ENCODE measurements at regions not wholly inside any gene's neighbourhood (a gene's known extent, or its start where the extent isn't known, plus 50 kb on each side); places are given as distances from the start of the nearest gene placed in this dataset.

DNA sequence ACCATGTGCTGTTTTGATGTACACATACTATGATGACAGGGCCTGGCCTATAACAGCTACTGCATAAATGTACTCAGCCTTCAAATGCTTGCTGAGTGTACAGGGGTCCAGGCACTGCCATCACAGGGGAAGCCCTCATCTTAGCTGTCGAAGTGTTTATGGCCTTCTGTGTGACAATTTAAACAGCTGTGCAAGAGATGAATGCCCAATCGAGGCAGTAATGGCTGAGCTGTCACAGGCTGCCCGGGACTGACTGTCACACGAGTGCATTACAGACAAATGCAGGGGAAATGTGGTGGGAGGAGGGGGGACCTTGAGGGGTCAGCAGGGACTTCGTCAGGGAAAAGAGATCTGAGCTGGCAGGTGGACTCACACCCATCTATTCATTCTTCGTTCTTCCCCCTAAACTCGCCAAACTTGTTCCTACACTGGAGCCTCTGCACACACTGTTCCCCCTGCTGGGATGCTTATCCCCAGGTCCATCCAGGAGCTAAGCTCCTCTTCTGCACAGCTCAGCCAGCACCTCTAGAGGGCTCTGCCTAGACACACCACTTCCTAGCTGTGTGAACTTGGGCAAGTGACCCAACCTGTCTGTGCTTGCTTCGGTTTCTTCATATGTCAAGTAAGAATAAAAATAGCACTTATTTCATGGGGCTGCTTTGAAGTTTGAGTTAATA is 156.2 kb upstream of the IQSEC1 start:
- Histone ChIP-seq H3K4me1 (ENCODE audit: control insufficient read depth, insufficient read depth, low read length) (no peaks in the 10 kb centered on the region; the same call in 1 of the 2 replicates), H3K79me2 (ENCODE audit: control insufficient read depth, insufficient read depth, low read length) (no peaks in the 10 kb centered on the region), H3K36me3 (ENCODE audit: control insufficient read depth in 2 of 2, insufficient read depth in 2 of 2, low read length in 1 of 2) (no peaks in the 10 kb centered on the region), H3K27ac (ENCODE audit: control insufficient read depth, insufficient read depth) (no peak overlapping the region), H3K4me3 (no peak overlapping the region), H3K9me3 (replicated peaks; ENCODE audit: control insufficient read depth, insufficient read depth, low read length) (no peaks in the 10 kb centered on the region), H3K4me2 (ENCODE audit: control insufficient read depth, insufficient read depth) (no peak overlapping the region), H3K9ac (ENCODE audit: control insufficient read depth, insufficient read depth, low read length) (no peak overlapping the region), H2AFZ (ENCODE audit: control insufficient read depth, low read depth, low read length) (no peak overlapping the region), H4K20me1 (ENCODE audit: control insufficient read depth, insufficient read depth) (no peaks in the 10 kb centered on the region), H3K27me3 (replicated peaks in 1 of 2; ENCODE audit: control insufficient read depth in 2 of 2, insufficient read depth in 2 of 2, low read length in 1 of 2) (no peaks in the 10 kb centered on the region)
- in situ Hi-C loops (cut with MboI) (no loop called here), intact Hi-C loops (cut with micrococcal nuclease; ENCODE audit: unreplicated experiment) (no loop called here)
- TF ChIP-seq CTCF (IDR thresholded peaks at IDR 0.05 in 2 of 3, conservative IDR thresholded peaks at IDR 0.05 in 1 of 3; ENCODE audit: control insufficient read depth in 2 of 3, extremely low read depth in 1 of 3, insufficient read depth in 1 of 3, low read depth in 3 of 3, low read length in 3 of 3) (peak; percentile 53 to 60 (median 59)), NFYB (IDR thresholded peaks at IDR 0.05; ENCODE audit: insufficient read depth, low read depth, low read length) (no peak), POLR2AphosphoS2 (IDR thresholded peaks at IDR 0.05; ENCODE audit: low read depth, low read length) (no peak), SMC3 (IDR thresholded peaks at IDR 0.05; ENCODE audit: borderline replicate concordance, low read length) (peak; percentile 32; the same call in 1 of the 2 replicates), SIX5 (IDR thresholded peaks at IDR 0.05; ENCODE audit: low read depth, low read length, severe bottlenecking) (no peak), MYB (IDR thresholded peaks at IDR 0.05; ENCODE audit: borderline replicate concordance, low read depth, low read length) (no peak), RAD21 (IDR thresholded peaks at IDR 0.05; ENCODE audit: insufficient read depth, low read depth, low read length) (peak; percentile 42; the same call in 1 of the 2 replicates), SPI1 (IDR thresholded peaks at IDR 0.05; ENCODE audit: borderline replicate concordance, insufficient read depth, low read depth, low read length) (no peak), RUNX3 (IDR thresholded peaks at IDR 0.05; ENCODE audit: low read length) (no peak), NFXL1 (IDR thresholded peaks at IDR 0.05; ENCODE audit: borderline replicate concordance) (peak; percentile 43; the same call in 1 of the 2 replicates), SMARCA5 (IDR thresholded peaks at IDR 0.05) (peak; percentile 93)
- TF ChIP-seq, protein P1, sequence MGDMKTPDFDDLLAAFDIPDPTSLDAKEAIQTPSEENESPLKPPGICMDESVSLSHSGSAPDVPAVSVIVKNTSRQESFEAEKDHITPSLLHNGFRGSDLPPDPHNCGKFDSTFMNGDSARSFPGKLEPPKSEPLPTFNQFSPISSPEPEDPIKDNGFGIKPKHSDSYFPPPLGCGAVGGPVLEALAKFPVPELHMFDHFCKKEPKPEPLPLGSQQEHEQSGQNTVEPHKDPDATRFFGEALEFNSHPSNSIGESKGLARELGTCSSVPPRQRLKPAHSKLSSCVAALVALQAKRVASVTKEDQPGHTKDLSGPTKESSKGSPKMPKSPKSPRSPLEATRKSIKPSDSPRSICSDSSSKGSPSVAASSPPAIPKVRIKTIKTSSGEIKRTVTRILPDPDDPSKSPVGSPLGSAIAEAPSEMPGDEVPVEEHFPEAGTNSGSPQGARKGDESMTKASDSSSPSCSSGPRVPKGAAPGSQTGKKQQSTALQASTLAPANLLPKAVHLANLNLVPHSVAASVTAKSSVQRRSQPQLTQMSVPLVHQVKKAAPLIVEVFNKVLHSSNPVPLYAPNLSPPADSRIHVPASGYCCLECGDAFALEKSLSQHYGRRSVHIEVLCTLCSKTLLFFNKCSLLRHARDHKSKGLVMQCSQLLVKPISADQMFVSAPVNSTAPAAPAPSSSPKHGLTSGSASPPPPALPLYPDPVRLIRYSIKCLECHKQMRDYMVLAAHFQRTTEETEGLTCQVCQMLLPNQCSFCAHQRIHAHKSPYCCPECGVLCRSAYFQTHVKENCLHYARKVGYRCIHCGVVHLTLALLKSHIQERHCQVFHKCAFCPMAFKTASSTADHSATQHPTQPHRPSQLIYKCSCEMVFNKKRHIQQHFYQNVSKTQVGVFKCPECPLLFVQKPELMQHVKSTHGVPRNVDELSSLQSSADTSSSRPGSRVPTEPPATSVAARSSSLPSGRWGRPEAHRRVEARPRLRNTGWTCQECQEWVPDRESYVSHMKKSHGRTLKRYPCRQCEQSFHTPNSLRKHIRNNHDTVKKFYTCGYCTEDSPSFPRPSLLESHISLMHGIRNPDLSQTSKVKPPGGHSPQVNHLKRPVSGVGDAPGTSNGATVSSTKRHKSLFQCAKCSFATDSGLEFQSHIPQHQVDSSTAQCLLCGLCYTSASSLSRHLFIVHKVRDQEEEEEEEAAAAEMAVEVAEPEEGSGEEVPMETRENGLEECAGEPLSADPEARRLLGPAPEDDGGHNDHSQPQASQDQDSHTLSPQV (IDR thresholded peaks at IDR 0.05): no peak
- ChIA-PET SMC1A (ENCODE audit: uncharacterized antibody, unreplicated experiment) (interaction anchor here (0.7 to 3.5 kb wide), 22 partner anchors 31 to 250 kb away, joined by 3 to 37 read pairs (median 3); partner anchors contain the start of gene HDAC11), CTCF (interaction anchor here (0.6 to 6.0 kb wide), 24 partner anchors 9 to 247 kb away, joined by 3 to 73 read pairs (median 4); no protein-coding TSS in a partner anchor), POLR2A (no interaction called here), RAD21 (ENCODE audit: unreplicated experiment) (interaction anchor here (0.7 to 4.8 kb wide), 20 partner anchors 13 to 419 kb away, joined by 3 to 58 read pairs (median 4); no protein-coding TSS in a partner anchor)
- peak; percentile 83 for FAIRE-seq
- peak; percentile 93 for ATAC-seq
- DNase-seq (ENCODE audit: low read depth, low spot score): peak; percentile 2
- WGBS (ENCODE audit: insufficient coverage, insufficient replicate concordance, low lambda C conversion rate, missing lambda C conversion rate): 14% methylated on average over 8 of the region's 8 CpGs
- BruUV-seq (replicated peaks): no TSS peak
